Vagina (tissue), 2 donors: ENCODE measurements at regions not wholly inside any gene's neighbourhood (a gene's known extent, or its start where the extent isn't known, plus 50 kb on each side); places are given as distances from the start of the nearest gene placed in this dataset.

ENCODE experiments used
- CTCF ChIP-seq, 3 experiments: fragments of 450-650 bp in 2 of 3; fragments of 200-600 bp in 1 of 3; sonication (generic) in 1 of 3; IDR thresholded peaks; one replicate each; pipeline ENCODE4 v1.5.1; 2017 to 2019; ENCODE audit warnings: antibody characterized with exemption in 3 of 3, mild to moderate bottlenecking in 2 of 3, moderate library complexity in 2 of 3
- POLR2A ChIP-seq, 2 donors: fragments of 450-650 bp; IDR thresholded peaks; one replicate each; pipeline ENCODE4 v1.6.1; 2017; ENCODE audit warnings: antibody characterized with exemption in 2 of 2, mild to moderate bottlenecking in 2 of 2, moderate library complexity in 2 of 2
- POLR2AphosphoS5 ChIP-seq, 2 donors: sonication (generic); formaldehyde crosslinking; IDR thresholded peaks; one replicate each; pipeline ENCODE4 v1.9.0; 2017; ENCODE audit warnings: antibody characterized with exemption in 2 of 2, mild to moderate bottlenecking in 2 of 2, low read depth in 1 of 2; ENCODE audit not compliant: insufficient read depth in 1 of 2

GRCh38 chr4:155032521-155033229, 175.8 kb upstream of the NPY2R start:
- TF ChIP-seq CTCF (IDR thresholded peaks at IDR 0.05) (no peak), POLR2A (IDR thresholded peaks at IDR 0.05) (no peak), POLR2AphosphoS5 (IDR thresholded peaks at IDR 0.05; ENCODE audit: insufficient read depth in 1 of 2, low read depth in 1 of 2) (no peak)
